ENCODE measurements at regions not wholly inside any gene's neighbourhood (a gene's known extent, or its start where the extent isn't known, plus 50 kb on each side); places are given as distances from the start of the nearest gene placed in this dataset.

- H3K4me3 Mint-ChIP-seq = no peak overlapping the region
- POLR2A ChIA-PET = no interaction called here
- no peak for ATAC-seq
- peaks cover 12% of the 10 kb centered on the region for H3K4me1 Mint-ChIP-seq
- CTCF ChIA-PET = no interaction called here
- H3K27me3 Mint-ChIP-seq (ENCODE audit: low read depth) = no peaks in the 10 kb centered on the region
- peaks cover 10% of the 10 kb centered on the region for H3K9me3 Mint-ChIP-seq
- H3K36me3 Mint-ChIP-seq = peaks cover 5% of the 10 kb centered on the region
- no peak overlapping the region for H3K27ac Mint-ChIP-seq
- TF ChIP-seq CTCF (IDR thresholded peaks at IDR 0.05) (no peak), ZNF671 (CRISPR knock-in tag; IDR thresholded peaks at IDR 0.05) (no peak), SP1 (CRISPR knock-in tag; conservative IDR thresholded peaks at IDR 0.05) (no peak), ATF1 (CRISPR knock-in tag; IDR thresholded peaks at IDR 0.05) (no peak), FOXJ3 (CRISPR knock-in tag; IDR thresholded peaks at IDR 0.05; ENCODE audit: borderline replicate concordance) (no peak), E2F4 (CRISPR knock-in tag; IDR thresholded peaks at IDR 0.05; ENCODE audit: borderline replicate concordance, low read depth) (no peak), IRF1 (CRISPR knock-in tag; IDR thresholded peaks at IDR 0.05) (no peak), ZNF219 (CRISPR knock-in tag; IDR thresholded peaks at IDR 0.05; ENCODE audit: borderline replicate concordance) (no peak), NFATC4 (CRISPR knock-in tag; IDR thresholded peaks at IDR 0.05) (no peak), HMGXB4 (CRISPR knock-in tag; IDR thresholded peaks at IDR 0.05) (no peak), GABPB1 (CRISPR knock-in tag; IDR thresholded peaks at IDR 0.05) (no peak), TP53 (CRISPR knock-in tag; IDR thresholded peaks at IDR 0.05) (no peak), MXD4 (CRISPR knock-in tag; IDR thresholded peaks at IDR 0.05; ENCODE audit: borderline replicate concordance) (no peak), USF2 (CRISPR knock-in tag; IDR thresholded peaks at IDR 0.05) (no peak), GTF2I (CRISPR knock-in tag; conservative IDR thresholded peaks at IDR 0.05) (no peak), IRF2 (CRISPR knock-in tag; IDR thresholded peaks at IDR 0.05; ENCODE audit: borderline replicate concordance, low read depth) (no peak)
- TF ChIP-seq, protein P1, sequence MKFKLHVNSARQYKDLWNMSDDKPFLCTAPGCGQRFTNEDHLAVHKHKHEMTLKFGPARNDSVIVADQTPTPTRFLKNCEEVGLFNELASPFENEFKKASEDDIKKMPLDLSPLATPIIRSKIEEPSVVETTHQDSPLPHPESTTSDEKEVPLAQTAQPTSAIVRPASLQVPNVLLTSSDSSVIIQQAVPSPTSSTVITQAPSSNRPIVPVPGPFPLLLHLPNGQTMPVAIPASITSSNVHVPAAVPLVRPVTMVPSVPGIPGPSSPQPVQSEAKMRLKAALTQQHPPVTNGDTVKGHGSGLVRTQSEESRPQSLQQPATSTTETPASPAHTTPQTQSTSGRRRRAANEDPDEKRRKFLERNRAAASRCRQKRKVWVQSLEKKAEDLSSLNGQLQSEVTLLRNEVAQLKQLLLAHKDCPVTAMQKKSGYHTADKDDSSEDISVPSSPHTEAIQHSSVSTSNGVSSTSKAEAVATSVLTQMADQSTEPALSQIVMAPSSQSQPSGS (CRISPR knock-in tag; IDR thresholded peaks at IDR 0.05; ENCODE audit: borderline replicate concordance, low read depth) = no peak
- TF ChIP-seq, protein P2, sequence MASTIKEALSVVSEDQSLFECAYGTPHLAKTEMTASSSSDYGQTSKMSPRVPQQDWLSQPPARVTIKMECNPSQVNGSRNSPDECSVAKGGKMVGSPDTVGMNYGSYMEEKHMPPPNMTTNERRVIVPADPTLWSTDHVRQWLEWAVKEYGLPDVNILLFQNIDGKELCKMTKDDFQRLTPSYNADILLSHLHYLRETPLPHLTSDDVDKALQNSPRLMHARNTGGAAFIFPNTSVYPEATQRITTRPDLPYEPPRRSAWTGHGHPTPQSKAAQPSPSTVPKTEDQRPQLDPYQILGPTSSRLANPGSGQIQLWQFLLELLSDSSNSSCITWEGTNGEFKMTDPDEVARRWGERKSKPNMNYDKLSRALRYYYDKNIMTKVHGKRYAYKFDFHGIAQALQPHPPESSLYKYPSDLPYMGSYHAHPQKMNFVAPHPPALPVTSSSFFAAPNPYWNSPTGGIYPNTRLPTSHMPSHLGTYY (CRISPR knock-in tag; IDR thresholded peaks at IDR 0.05) = no peak
- TF ChIP-seq, protein P3, sequence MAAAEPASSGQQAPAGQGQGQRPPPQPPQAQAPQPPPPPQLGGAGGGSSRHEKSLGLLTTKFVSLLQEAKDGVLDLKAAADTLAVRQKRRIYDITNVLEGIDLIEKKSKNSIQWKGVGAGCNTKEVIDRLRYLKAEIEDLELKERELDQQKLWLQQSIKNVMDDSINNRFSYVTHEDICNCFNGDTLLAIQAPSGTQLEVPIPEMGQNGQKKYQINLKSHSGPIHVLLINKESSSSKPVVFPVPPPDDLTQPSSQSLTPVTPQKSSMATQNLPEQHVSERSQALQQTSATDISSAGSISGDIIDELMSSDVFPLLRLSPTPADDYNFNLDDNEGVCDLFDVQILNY (CRISPR knock-in tag; IDR thresholded peaks at IDR 0.05) = no peak
- TF ChIP-seq, protein P4, sequence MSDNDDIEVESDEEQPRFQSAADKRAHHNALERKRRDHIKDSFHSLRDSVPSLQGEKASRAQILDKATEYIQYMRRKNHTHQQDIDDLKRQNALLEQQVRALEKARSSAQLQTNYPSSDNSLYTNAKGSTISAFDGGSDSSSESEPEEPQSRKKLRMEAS (CRISPR knock-in tag; IDR thresholded peaks at IDR 0.05) = no peak
- DNase-seq (ENCODE audit: low spot score) = no peak
Measured at GRCh38 chr3:176347424-176348146, 849.7 kb downstream of the TBL1XR1 start.

Measured in WTC11 (cell line).